SJCRH30 (cell line): ENCODE measurements at regions not wholly inside any gene's neighbourhood (a gene's known extent, or its start where the extent isn't known, plus 50 kb on each side); places are given as distances from the start of the nearest gene placed in this dataset.

Source experiments
- DNase-seq, 2 experiments: peaks; one replicate each; pipeline ENCODE4 v3.0.0-alpha.2; 2015 to 2020
- H3K27ac ChIP-seq: fragments of 250-450 bp; sonication (Bioruptor Pico); 2 replicates; pipeline ENCODE4 v1.5.1; 2020; ENCODE audit warnings: mild to moderate bottlenecking, moderate library complexity
- H3K27me3 ChIP-seq: fragments of 250-450 bp; sonication (Bioruptor Pico); 2 replicates; pipeline ENCODE4 v1.5.1; 2020; ENCODE audit warnings: mild to moderate bottlenecking, moderate library complexity
- H3K36me3 ChIP-seq: fragments of 250-450 bp; sonication (Bioruptor Pico); 2 replicates; pipeline ENCODE4 v1.5.1; 2020; ENCODE audit warnings: mild to moderate bottlenecking, moderate library complexity
- H3K4me1 ChIP-seq: fragments of 250-450 bp; sonication (Bioruptor Pico); 2 replicates; pipeline ENCODE4 v1.5.1; 2020; ENCODE audit warnings: mild to moderate bottlenecking, moderate library complexity
- H3K4me3 ChIP-seq: fragments of 250-450 bp; sonication (Bioruptor Pico); 2 replicates; pipeline ENCODE4 v1.5.1; 2020; ENCODE audit warnings: mild to moderate bottlenecking, moderate library complexity
- H3K9me3 ChIP-seq: fragments of 250-450 bp; sonication (Bioruptor Pico); replicated peaks from 2 replicates; pipeline ENCODE4 v1.5.1; 2020; ENCODE audit warnings: mild to moderate bottlenecking, moderate library complexity

- Histone ChIP-seq H3K36me3 (no peaks in the 10 kb centered on the region), H3K27me3 (no peaks in the 10 kb centered on the region), H3K27ac (no peak overlapping the region)
Measured at GRCh38 chr2:234691968-234692955, 195.4 kb upstream of the ARL4C start.

GRCh38 chr2:234691214-234691575 lies 194.3 kb upstream of the ARL4C start:
- Histone ChIP-seq H3K4me3 (peak overlapping the region; percentile 20), H3K9me3 (peaks cover 3% of the 10 kb centered on the region; the same call in 1 of the 2 replicates), H3K4me1 (peaks cover 24% of the 10 kb centered on the region), H3K27ac (no peak overlapping the region), H3K27me3 (no peaks in the 10 kb centered on the region), H3K36me3 (no peaks in the 10 kb centered on the region)
- peak in 1 of 2 experiments; percentile 30 for DNase-seq

More at GRCh38 chr2:234691968-234692955, 195.4 kb upstream of the ARL4C start:
- Histone ChIP-seq H3K4me3 (no peak overlapping the region), H3K4me1 (peaks cover 14% of the 10 kb centered on the region), H3K9me3 (peaks cover 11% of the 10 kb centered on the region; the same call in 1 of the 2 replicates)
- no peak for DNase-seq

GRCh38 chr2:234690569-234691213 lies 193.8 kb upstream of the ARL4C start:
- Histone ChIP-seq H3K27me3 (no peaks in the 10 kb centered on the region), H3K9me3 (no peaks in the 10 kb centered on the region), H3K4me3 (peak overlapping the region; percentile 20), H3K27ac (no peak overlapping the region), H3K36me3 (no peaks in the 10 kb centered on the region), H3K4me1 (peaks cover 25% of the 10 kb centered on the region)
- DNase-seq: peak in 1 of 2 experiments; percentile 46

- no peak for DNase-seq
- no peak overlapping the region for H3K27ac ChIP-seq
- H3K27me3 ChIP-seq: no peaks in the 10 kb centered on the region
- no peaks in the 10 kb centered on the region for H3K36me3 ChIP-seq
- H3K9me3 ChIP-seq: no peaks in the 10 kb centered on the region
- no peak overlapping the region for H3K4me3 ChIP-seq
- peaks cover 25% of the 10 kb centered on the region for H3K4me1 ChIP-seq
Measured at GRCh38 chr2:234689911-234690379, 193.1 kb upstream of the ARL4C start.

- Histone ChIP-seq H3K36me3 (no peaks in the 10 kb centered on the region), H3K4me3 (no peak overlapping the region), H3K27ac (no peak overlapping the region), H3K27me3 (no peaks in the 10 kb centered on the region), H3K9me3 (no peaks in the 10 kb centered on the region), H3K4me1 (peaks cover 26% of the 10 kb centered on the region)
- no peak for DNase-seq
Measured at GRCh38 chr2:234687718-234688475, 191.0 kb upstream of the ARL4C start.

GRCh38 chr2:234686088-234686890 lies 189.4 kb upstream of the ARL4C start:
- H3K9me3 ChIP-seq: no peaks in the 10 kb centered on the region
- H3K4me3 ChIP-seq: no peak overlapping the region
- no peaks in the 10 kb centered on the region for H3K36me3 ChIP-seq
- H3K27me3 ChIP-seq: no peaks in the 10 kb centered on the region
- peak; percentile 21 to 35 for DNase-seq
- no peak overlapping the region for H3K27ac ChIP-seq
- peaks cover 35% of the 10 kb centered on the region for H3K4me1 ChIP-seq

GRCh38 chr2:234684466-234684865 lies 187.6 kb upstream of the ARL4C start:
- Histone ChIP-seq H3K9me3 (no peaks in the 10 kb centered on the region), H3K4me3 (no peak overlapping the region), H3K36me3 (no peaks in the 10 kb centered on the region), H3K27ac (no peak overlapping the region), H3K27me3 (no peaks in the 10 kb centered on the region), H3K4me1 (peaks cover 42% of the 10 kb centered on the region)
- no peak for DNase-seq

- no peak for DNase-seq
- Histone ChIP-seq H3K9me3 (no peaks in the 10 kb centered on the region), H3K27me3 (no peaks in the 10 kb centered on the region), H3K4me3 (no peak overlapping the region), H3K36me3 (no peaks in the 10 kb centered on the region), H3K27ac (no peak overlapping the region), H3K4me1 (peaks cover 47% of the 10 kb centered on the region)
Measured at GRCh38 chr2:234683950-234684349, 187.1 kb upstream of the ARL4C start.

- H3K36me3 ChIP-seq: no peaks in the 10 kb centered on the region
- H3K4me3 ChIP-seq: no peak overlapping the region
- no peaks in the 10 kb centered on the region for H3K9me3 ChIP-seq
- H3K4me1 ChIP-seq: peaks cover 58% of the 10 kb centered on the region
- H3K27ac ChIP-seq: peak overlapping the region; percentile 43
- no peaks in the 10 kb centered on the region for H3K27me3 ChIP-seq
- peak; percentile 95 to 96 for DNase-seq
Measured at GRCh38 chr2:234682492-234683228, 185.8 kb upstream of the ARL4C start.

- no peak for DNase-seq
- no peak overlapping the region for H3K27ac ChIP-seq
- peaks cover 56% of the 10 kb centered on the region for H3K4me1 ChIP-seq
Measured at GRCh38 chr2:234680688-234681619, 184.1 kb upstream of the ARL4C start.

GRCh38 chr2:234679741-234680687 lies 183.1 kb upstream of the ARL4C start:
- Histone ChIP-seq H3K9me3 (no peaks in the 10 kb centered on the region), H3K27ac (peak overlapping the region; percentile 48), H3K36me3 (no peaks in the 10 kb centered on the region), H3K4me3 (no peak overlapping the region), H3K4me1 (peaks cover 56% of the 10 kb centered on the region), H3K27me3 (no peaks in the 10 kb centered on the region)
- peak; percentile 63 for DNase-seq

More at GRCh38 chr2:234680688-234681619, 184.1 kb upstream of the ARL4C start:
- H3K36me3 ChIP-seq: no peaks in the 10 kb centered on the region
- H3K9me3 ChIP-seq: no peaks in the 10 kb centered on the region
- no peaks in the 10 kb centered on the region for H3K27me3 ChIP-seq
- H3K4me3 ChIP-seq: no peak overlapping the region

GRCh38 chr2:234679301-234679740 lies 182.4 kb upstream of the ARL4C start:
- no peak for DNase-seq
- Histone ChIP-seq H3K4me1 (peaks cover 56% of the 10 kb centered on the region), H3K4me3 (no peak overlapping the region), H3K27me3 (no peaks in the 10 kb centered on the region), H3K36me3 (no peaks in the 10 kb centered on the region), H3K27ac (peak overlapping the region; percentile 48), H3K9me3 (no peaks in the 10 kb centered on the region)
